ELF-1 (cell line): ENCODE measurements at regions not wholly inside any gene's neighbourhood (a gene's known extent, or its start where the extent isn't known, plus 50 kb on each side); places are given as distances from the start of the nearest gene placed in this dataset.
A peak's percentile ranks its signal among the peaks of the same experiment; 100 is the strongest.

Source experiments
- DNase-seq: peaks from one replicate; pipeline ENCODE4 v3.0.0-alpha.2; 2016; ENCODE audit warnings: low read depth, low spot score

GRCh38 chr7:46383605-46384004 lies 462.5 kb upstream of the IGFBP3 start:
- no peak for DNase-seq

GRCh38 chr7:46369933-46370654 lies 449.0 kb upstream of the IGFBP3 start:
- DNase-seq, result no peak

DNA sequence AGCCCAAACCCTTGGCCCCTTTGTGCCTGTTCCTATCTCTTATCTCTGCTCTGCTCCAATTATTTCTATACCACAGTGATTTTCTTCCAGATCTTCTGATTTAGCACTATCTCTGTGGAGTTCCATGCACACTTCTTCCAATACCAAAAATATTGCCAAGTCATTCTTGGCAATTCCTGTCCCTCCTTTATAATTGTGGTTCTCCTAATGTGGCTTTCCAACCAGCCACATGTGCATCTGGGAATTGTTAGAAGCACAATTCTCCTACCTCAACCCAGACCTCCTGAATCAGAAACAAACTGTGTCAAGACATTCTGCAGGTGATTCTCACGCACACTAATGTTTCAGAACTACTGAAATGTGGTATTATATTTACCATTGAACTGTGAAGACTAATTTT lies 447.8 kb upstream of the IGFBP3 start:
- no peak for DNase-seq

DNA sequence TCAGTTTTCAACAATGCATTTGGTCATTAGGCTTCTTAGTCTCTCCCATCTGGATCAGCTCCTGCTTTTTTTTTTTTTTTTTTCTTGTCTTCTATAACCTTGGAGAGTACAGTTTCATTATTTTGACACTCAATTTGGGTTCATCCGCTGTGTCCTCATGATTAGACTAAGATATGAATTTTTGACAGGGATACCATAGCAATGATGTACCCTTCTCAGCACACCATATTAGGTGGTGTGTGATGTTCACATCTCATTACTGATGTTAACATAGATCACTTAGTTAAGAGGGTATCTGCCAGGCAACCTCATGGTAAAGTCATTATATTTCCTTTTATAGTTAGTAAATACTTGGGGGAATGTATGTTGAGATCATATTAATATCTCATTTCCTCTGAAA lies 445.5 kb upstream of the IGFBP3 start:
- no peak for DNase-seq

DNA sequence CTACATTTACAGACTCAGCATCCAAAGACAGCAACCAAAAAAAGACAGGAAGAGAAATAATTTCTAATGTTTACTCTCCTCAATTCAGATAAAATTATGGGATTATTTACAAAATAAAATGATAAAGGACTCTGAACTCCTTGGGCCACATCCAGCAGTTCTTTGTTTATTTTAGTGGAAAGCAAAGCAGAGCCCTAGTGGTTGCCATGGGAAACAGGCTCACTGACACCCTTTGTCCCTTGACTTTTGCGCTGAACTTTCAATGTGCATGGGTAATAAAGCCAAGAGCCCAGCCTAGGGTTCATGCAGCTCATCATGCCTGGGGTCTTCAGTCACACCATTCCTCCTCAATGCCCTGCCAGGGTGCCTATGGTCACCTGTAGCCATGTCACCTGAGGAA lies 442.6 kb upstream of the IGFBP3 start:
- no peak for DNase-seq

- no peak for DNase-seq
Observed at GRCh38 chr7:46360811-46361210, 439.7 kb upstream of the IGFBP3 start.

DNA sequence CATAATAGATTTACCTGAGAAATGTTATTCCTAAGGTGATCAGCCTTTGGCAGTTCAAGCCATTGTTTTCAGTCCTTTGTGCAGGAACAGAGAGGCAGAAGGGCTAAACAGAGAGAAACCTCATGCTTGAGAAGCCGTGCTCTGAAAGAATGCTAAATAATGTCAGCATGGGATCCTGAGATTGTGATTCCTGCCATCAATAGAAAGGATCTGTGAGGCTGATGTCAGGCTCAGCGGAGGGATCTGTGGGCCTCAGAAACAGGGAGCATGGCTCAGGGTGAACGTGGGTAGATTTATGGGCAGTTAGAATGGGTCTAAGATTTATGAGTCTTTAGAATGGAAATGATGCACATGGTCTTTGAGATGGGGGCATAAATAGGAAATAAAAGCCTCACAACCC lies 439.2 kb upstream of the IGFBP3 start:
- no peak for DNase-seq

DNA sequence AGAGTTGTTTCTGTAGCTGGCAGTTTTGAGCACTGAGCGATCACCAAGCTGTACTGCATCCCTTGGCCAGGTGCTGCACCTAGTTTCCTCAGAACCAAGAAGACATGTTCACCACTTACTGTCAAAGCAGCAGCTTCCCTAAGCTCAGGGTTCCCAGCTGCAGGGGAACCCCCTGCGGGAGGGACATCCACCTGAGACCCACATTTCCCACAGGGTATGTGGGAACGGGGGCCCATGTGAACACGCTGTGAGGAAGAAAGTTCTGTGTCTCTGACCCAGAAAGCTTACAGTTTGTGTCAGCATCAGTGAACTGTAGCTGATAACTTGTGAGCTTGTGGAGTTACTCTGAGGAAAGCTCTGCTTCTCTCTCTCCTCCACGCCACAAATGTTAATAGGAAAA lies 436.8 kb upstream of the IGFBP3 start:
- DNase-seq, result no peak

- DNase-seq, result no peak
Observed at GRCh38 chr7:46357290-46357689, 436.2 kb upstream of the IGFBP3 start.

DNA sequence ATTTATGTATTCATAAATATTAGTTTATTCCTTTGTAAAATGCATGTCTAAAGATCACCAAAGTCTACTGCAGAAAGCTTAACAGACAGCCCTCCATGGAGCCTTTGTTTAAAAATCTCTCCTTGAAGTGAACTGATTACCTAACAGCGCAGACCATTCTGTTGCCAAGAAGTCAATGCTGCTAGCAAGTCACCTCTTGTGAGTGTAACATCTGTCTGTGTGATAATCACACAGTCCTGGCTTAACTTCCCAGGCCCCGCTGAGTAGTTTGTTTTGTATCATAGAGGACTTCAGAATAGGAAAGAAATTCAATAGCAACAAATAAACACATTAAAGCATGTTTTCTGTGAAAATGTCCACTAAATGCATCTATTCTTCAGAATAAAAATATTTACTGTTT lies 435.3 kb upstream of the IGFBP3 start:
- DNase-seq, result no peak

DNA sequence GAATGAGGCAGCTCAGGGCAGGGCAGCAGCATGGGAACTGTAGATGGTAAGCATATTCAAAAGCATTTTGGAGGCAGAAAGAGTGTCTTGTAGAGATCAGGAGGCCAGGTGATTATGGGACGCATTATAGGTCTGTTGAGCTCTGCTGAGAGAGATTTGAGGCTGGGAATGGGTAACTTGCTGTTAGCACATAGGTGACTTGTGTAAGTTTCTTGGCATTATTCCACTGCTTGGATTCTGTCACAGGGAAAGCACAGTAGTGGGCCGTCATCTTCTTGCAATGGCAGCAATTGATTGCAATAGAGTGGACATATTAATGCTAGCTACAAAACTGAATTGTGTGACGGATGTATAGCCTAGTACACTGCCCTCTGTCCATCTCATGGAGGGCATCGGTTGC lies 434.3 kb upstream of the IGFBP3 start:
- DNase-seq, result no peak

DNA sequence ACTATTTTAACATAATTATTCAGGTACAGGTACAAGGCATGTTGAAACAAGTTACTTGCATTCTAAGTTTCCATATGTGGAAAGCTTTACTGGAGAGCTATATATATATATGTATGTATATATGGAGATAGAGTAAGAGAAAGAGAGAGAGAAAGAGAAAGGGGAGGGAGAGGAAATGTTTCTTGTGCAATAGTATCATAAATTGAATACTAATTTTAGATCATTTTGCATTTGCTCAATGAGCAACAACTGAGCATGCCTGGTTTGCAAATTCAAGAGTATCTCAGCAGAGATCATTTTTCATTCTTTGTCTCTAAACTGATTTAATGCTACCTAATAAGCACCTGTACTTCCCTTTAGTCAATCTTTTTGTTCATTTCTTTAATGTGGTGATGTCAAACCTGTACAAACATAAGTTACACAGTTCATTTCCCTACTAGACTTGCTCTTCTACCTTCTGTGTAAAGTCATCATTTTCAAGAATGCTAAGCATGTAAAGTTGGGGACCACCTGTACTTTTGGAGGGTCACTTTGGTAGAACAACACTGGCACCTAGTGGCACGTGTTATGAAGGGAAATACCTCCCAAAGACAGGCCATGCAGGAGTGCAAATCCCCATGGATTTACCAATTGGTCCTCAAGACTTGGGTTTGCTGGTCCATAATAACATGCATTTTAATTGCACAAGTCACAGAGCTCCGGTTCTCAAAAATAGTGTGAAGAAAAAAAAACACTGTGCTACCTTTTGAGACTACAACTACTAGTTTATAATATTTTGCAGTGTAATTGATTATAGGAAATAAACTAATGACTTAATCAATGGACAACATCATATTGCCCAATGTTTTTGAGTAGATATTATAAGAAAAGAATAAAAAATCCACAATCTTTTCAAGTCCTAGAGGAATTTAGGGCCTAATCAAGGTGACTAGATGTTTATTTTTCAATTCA lies 431.2 kb upstream of the IGFBP3 start:
- peak; percentile 76 for DNase-seq

DNA sequence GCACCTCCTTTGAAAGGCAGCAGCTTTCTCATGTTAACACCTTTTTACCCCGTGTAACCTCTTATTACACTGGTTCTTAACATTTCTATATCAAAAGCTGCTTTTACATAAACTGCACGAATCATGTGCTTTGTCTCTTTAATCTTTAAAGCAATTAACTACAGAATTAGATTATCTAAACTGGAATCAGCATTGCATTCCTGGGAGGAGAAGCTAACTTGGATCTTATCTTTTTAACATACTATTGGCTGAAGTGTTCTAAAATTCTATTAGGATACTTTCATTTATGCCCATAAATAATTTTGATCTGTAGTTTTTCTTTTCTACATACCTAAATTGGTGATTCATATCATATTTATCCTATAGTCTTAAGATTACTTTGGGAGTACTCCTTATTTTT lies 428.4 kb upstream of the IGFBP3 start:
- no peak for DNase-seq

DNA sequence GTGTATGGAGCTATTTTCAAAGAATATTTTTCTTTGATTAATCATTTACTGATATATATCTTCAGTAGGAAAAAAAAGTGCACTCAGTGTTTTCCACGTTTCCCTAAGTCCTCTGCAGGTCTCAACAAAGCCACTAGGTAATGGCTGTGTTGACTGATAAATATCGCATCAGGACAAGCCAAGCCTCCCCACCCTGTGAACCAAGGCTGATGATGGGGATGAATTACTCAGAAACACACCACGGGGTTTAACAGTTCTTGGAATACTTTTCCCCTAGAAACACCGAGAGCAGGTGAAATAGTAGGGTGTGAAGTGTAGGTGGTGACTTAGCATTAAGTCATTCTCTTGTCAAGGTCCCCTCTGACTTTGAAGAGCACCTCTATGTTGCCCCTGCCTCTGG lies 423.5 kb upstream of the IGFBP3 start:
- no peak for DNase-seq

- DNase-seq, result no peak
Observed at GRCh38 chr7:46343802-46344201, 422.7 kb upstream of the IGFBP3 start.

- no peak for DNase-seq
Observed at GRCh38 chr7:46322937-46323336, 401.9 kb upstream of the IGFBP3 start.

DNA sequence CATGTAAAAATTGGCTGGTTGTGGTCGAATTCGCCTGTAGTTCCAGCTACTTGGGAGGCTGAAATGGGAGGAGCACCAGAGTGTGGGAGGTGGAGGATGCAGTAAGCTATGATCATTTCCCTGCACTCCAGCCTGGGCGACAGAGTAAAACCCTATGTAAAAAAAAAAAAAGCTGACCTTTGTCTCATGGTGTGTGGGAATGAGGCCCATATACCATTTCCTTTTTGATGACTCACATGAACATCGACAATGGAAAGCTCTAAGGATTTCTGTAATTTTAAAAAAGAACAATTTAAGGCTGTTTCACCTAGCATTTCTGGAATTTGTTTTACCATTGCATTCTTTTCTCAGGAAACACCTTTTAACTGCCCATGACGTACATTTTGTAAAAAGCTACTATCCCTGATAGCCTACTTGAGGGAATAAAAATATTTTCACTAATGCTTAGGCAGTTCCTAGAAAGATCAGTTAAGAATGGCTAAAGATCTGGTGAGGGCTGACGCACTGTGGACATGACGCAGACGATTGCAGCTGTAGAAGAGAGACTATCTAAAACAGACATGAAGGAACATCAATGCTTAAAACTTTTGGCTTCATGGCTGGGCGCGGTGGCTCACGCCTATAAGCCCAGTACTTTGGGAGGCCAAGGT lies 400.6 kb upstream of the IGFBP3 start:
- DNase-seq, result no peak

DNA sequence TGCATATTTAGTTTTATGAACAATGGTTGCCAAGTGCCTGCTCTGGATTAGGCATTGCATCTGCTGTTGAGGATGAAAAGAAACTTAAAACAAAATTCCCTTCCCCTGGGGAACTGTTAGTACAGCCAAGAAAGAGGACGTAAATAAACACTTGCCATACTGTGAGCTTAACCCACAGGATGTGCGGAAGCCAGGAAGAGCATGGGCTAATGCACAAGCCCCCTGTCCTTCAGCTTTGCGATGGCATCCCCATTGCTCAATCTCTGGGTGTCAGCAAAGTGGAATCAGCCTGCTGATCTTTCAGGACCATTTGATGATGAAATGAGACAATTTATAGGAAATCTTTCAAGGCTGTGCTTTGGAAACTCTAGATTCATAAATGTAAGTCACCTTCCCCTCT lies 399.9 kb upstream of the IGFBP3 start:
- DNase-seq, result no peak

DNA sequence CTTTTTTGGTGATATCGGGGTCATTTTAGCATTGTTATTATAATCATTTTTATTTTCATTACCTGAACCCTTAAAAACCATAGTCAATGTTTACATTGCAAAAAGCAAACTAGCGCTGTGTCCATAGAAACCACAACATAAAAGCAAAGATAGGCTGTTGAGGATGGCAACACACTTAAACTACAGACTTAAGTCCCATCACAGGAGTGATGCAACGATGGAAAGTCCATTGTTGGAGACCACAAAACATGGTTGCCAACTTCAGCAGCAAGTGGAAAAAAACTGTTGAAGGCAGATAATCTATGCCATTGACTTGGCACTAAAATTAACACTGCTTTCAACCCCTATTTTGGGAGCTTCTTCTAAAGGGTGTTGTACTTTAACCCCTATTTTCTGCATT lies 398.8 kb upstream of the IGFBP3 start:
- no peak for DNase-seq

- DNase-seq, result no peak
Observed at GRCh38 chr7:46318276-46318675, 397.2 kb upstream of the IGFBP3 start.

GRCh38 chr7:46317256-46317655 lies 396.2 kb upstream of the IGFBP3 start:
- no peak for DNase-seq

- DNase-seq, result no peak
Observed at GRCh38 chr7:46315891-46316290, 394.8 kb upstream of the IGFBP3 start.

GRCh38 chr7:46301677-46302076 lies 380.6 kb upstream of the IGFBP3 start:
- DNase-seq, result no peak
